ENCODE measurements at regions not wholly inside any gene's neighbourhood (a gene's known extent, or its start where the extent isn't known, plus 50 kb on each side); places are given as distances from the start of the nearest gene placed in this dataset.

DNA sequence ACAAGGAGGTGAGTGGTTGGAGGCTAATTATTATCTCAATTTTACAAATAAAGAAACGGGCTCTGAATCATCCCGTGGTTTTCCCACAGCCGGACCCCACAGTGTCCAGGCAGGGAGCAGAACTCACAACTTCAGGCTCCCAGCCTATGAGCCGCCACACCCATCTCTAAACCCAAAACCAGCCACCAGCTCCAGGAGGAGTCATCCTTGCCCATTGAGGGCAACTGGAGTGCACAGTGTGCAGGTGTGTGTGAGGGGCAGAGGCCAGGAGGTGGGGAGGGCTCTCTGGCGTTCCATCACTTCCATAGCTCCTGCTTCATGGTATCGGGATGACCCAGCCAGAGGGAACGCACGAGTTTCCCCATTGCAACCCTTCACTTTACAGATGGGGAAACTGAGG, 144.5 kb downstream of the CYP26B1 start:
- TF ChIP-seq, protein P1, sequence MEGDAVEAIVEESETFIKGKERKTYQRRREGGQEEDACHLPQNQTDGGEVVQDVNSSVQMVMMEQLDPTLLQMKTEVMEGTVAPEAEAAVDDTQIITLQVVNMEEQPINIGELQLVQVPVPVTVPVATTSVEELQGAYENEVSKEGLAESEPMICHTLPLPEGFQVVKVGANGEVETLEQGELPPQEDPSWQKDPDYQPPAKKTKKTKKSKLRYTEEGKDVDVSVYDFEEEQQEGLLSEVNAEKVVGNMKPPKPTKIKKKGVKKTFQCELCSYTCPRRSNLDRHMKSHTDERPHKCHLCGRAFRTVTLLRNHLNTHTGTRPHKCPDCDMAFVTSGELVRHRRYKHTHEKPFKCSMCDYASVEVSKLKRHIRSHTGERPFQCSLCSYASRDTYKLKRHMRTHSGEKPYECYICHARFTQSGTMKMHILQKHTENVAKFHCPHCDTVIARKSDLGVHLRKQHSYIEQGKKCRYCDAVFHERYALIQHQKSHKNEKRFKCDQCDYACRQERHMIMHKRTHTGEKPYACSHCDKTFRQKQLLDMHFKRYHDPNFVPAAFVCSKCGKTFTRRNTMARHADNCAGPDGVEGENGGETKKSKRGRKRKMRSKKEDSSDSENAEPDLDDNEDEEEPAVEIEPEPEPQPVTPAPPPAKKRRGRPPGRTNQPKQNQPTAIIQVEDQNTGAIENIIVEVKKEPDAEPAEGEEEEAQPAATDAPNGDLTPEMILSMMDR (IDR thresholded peaks at IDR 0.05) = no peak
- no peak for TF ChIP-seq ZFX (IDR thresholded peaks at IDR 0.05; ENCODE audit: borderline replicate concordance)
